Iris pigment epithelial cell (primary cell): ENCODE measurements at regions not wholly inside any gene's neighbourhood (a gene's known extent, or its start where the extent isn't known, plus 50 kb on each side); places are given as distances from the start of the nearest gene placed in this dataset.
"Not testable (repeated sequence)": the region's sequence is repeated elsewhere in the genome, so short reads cannot be mapped to it uniquely, and the experiment has no call there.

Experiments used
- DNase-seq: peaks from one replicate; pipeline ENCODE4 v3.0.0-alpha.2; 2011; ENCODE audit warnings: low read depth

GRCh38 chr2:224174990-224175389 lies 135.9 kb upstream of the SERPINE2 start:
- no peak for DNase-seq

- DNase-seq, result no peak
Observed at GRCh38 chr2:224174521-224174920, 135.4 kb upstream of the SERPINE2 start.

- DNase-seq, result no peak
Observed at GRCh38 chr2:224173933-224174332, 134.8 kb upstream of the SERPINE2 start.

DNA sequence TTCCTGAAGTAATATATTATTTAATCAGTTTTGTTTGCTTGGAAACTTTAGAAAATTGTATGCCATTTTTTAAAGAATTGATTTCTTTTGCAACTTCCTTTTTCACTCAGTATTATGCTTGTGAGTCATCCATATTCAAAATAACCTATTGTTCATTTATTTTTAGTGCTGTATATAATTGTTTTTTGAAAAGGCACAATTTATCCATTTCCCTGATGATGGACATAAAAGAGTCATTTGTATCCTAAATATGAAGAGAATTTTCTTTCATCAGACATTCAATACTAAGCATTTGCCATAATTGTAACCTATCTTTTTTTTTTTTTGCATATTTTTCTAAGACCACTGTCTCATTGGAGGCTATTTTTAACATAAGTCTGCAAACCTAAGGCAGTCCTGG lies 134.1 kb upstream of the SERPINE2 start:
- no peak for DNase-seq

- no peak for DNase-seq
Observed at GRCh38 chr2:224171226-224171625, 132.1 kb upstream of the SERPINE2 start.

- DNase-seq, result no peak
Observed at GRCh38 chr2:224169847-224170246, 130.8 kb upstream of the SERPINE2 start.

- not testable (repeated sequence) for DNase-seq
Observed at GRCh38 chr2:224167781-224168180, 128.7 kb upstream of the SERPINE2 start.

DNA sequence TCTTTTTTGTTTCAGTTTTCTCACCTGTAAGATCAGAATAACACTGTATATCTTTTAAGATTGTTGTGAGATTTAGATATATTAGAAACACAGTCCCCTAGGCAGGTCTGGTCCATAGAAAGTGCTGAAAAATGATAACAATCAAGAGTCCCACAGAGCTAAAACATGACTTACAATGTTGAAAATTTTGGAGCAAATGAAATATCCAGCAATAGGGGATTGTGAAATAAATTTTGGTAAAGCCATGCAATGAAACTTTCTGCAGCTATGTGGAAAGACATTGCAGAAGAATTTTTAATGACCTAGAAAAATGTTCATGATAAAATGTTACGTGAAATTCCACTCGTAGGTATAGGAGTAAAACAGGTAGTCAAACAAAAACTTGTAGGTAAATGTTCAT lies 127.6 kb upstream of the SERPINE2 start:
- no peak for DNase-seq

GRCh38 chr2:224165901-224166319 lies 126.8 kb upstream of the SERPINE2 start:
- no peak for DNase-seq

DNA sequence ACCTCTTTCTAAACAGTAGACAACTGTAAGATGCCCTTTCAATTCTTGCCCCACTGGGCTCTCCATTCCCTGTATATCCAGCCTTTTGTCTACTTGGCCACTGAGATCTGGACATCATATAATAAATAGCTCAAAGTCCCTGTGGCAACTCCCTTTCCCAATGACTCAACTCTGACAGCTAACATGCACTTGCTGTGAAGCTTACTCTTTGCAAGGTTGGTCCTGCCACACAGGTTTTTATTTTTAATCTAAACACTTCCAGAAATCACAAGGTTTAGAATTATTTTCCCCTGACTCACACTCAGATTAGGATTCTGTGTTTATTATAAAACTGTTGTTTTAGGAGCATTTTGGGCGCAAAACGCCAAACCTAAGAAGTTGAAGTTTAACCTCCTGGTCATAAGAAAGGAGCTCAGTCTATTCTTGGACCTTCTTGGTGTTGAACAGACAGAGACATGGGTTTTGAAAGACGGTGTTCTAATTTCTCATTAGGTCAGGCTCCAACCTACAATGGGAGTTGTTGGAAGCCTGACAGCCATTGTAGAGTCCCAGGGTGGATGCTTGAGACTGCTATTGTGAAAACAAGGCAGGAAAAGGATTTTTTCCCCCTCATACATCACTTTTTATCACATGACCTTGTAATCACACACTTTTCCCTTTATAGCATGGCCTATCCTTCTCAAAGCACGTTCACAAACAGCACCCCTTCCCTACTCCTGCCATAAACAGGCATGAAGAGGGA lies 124.7 kb upstream of the SERPINE2 start:
- peak; percentile 39 for DNase-seq

DNA sequence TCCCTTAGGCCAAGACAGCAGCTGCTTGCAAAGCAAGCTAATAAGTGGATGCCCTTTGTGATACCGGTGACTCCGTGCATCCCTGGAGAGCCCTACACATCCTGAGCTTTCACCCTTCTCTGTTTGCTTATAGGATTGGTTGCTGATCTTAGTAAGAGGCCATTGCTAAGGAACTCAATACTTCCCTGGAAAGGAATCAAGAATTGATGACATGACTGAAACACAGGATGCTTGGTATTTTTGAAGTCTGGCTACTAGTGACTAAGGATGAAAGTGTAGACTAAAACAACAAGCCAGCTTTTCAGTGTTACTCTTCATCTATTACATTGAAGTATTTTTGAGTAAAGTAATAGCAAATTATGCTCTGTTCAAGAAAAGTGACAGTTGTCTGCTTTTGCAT lies 123.0 kb upstream of the SERPINE2 start:
- peak; percentile 63 for DNase-seq

DNA sequence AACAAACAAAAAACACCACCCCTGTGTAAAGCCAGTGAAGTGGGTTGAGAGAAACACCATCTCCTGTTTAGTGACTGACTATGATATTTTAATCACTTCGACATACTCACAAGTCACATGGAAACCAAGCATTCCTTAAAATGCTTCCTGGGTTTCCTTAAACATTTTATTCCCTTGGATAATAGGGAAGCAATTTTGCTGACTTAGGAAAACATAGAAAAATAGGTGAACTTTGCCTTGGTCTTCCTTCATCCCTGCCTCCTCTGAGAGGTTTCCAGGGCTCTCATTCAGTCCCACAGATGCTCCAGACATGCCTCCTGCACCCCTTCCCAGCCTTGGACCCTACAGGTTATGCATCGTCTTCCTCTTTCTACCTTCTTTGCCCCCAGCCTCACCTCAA lies 122.6 kb upstream of the SERPINE2 start:
- DNase-seq, result no peak

GRCh38 chr2:224160917-224161316 lies 121.8 kb upstream of the SERPINE2 start:
- peak; percentile 19 for DNase-seq

GRCh38 chr2:224159345-224159928 lies 120.4 kb upstream of the SERPINE2 start:
- no peak for DNase-seq

DNA sequence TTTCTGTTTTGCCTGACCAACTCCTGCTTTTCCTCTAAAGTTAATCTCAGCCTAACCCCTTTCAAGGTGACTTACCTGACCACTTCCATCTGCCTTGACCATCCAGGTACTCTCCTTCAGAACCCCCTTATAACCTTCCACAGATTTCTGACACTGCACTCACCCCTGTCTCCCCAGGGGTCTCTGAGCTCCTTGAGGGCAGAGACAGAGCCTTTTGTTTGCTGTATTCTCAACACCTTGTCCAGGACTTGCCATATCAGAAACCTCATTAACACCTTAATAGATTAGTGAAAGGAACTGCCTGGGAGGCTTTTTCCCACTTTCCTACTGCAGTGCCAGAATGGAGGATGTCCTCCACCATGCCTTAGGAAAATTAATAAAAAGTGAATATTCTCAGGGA lies 119.7 kb upstream of the SERPINE2 start:
- DNase-seq, result no peak

DNA sequence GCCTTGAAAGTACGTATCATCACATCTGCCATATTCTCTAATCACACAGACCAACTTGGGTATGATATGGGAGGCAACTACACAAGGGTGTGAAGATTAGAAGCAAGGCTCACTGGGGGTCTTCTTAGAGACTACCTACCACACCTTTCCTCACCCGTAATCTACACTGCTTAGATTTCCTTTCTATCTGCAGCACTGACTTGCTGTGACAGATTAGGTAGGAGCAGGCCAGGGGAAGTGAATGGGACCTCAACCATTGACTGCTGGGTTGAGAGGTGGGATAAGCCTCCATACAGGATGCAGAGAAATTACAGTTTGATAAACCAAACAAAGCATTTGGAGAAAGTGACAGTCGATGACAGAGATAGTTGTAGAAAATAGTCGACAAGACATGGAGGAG lies 119.0 kb upstream of the SERPINE2 start:
- DNase-seq, result no peak

GRCh38 chr2:224157655-224158054 lies 118.6 kb upstream of the SERPINE2 start:
- no peak for DNase-seq

- no peak for DNase-seq
Observed at GRCh38 chr2:224156436-224156835, 117.3 kb upstream of the SERPINE2 start.

GRCh38 chr2:224155896-224156295 lies 116.8 kb upstream of the SERPINE2 start:
- peak; percentile 58 for DNase-seq

- no peak for DNase-seq
Observed at GRCh38 chr2:224155371-224155770, 116.3 kb upstream of the SERPINE2 start.

DNA sequence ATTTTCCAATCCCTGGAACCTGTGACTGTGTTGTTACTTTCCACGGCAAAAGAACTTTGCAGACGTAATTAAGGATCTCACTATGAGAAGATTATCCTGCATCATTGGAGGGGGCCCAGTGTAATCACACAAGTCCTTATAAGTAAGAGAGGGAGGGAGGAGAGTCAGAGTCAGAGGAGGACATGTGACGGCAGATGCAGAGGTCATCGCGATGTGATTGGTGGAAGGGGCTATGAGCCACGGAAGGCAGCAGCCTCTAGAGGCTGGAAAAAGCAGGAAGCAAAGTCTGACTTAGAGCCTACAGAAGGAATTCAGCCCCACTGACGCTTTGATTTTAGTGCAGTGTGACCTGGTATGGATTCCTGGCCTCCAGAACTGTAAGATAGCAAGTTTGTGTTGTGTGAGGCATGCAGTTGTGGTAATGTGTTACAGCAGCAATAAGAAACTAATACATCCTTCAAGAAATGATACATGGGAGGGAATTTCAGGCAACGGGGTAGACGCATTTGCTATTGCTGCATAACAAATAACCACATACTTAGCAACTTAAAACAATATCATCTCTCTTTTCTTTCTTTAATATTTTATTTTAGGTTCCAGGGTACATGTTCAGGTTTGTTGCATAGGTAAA lies 112.7 kb upstream of the SERPINE2 start:
- no peak for DNase-seq

DNA sequence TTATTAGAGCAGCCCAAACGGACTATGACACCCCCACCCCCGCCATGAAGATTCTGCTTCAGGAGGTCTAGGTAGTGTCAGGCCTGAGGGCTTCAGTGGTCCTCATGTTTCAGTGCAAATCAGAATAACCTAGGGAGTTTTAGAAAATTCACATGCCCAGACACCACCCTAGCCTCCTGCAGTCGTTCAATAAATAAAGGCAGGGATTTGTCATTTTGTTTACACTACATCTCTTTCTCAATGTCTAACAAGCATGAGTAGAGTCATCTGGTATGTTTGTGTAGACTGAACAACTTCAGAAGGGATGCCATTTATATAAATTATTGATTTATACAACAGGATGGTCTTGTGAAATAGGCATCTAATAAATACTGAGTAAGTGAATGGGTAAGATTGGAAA lies 112.1 kb upstream of the SERPINE2 start:
- peak; percentile 38 for DNase-seq

GRCh38 chr2:224148058-224148457 lies 109.0 kb upstream of the SERPINE2 start:
- DNase-seq, result not testable (repeated sequence)
